ENCODE measurements at regions not wholly inside any gene's neighbourhood (a gene's known extent, or its start where the extent isn't known, plus 50 kb on each side); places are given as distances from the start of the nearest gene placed in this dataset.
A peak's percentile ranks its signal among the peaks of the same experiment; 100 is the strongest.

DNA sequence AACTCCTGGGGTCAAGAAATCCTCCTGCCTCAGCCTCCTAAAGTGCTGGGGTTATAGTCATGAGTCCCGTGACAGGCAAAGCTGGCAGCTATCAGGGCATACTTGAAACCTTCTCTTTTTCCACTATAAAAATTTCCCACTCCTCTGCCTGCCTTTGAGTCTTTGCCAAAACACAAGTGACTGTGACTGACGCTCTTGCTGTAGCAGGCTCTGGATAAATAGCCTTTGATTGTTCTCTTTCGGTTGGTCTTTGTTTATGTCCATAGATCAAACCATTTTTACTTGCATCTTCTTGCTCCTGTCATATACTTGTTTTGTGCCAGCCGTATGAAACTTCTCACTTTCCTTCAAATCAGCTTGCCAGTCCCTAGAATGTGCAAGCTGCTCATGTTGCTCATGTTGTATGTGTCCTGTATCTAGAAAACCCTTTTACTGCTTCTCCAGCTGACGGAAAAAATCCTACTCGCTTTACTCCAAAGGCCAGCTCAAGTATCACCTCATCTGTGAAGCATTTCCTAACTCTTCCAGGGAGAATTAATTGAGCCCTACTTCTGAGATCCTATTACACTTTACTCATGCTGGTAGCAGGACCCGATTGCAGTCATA is 73.1 kb downstream of the RESF1 start:
- TF ChIP-seq, protein P1, sequence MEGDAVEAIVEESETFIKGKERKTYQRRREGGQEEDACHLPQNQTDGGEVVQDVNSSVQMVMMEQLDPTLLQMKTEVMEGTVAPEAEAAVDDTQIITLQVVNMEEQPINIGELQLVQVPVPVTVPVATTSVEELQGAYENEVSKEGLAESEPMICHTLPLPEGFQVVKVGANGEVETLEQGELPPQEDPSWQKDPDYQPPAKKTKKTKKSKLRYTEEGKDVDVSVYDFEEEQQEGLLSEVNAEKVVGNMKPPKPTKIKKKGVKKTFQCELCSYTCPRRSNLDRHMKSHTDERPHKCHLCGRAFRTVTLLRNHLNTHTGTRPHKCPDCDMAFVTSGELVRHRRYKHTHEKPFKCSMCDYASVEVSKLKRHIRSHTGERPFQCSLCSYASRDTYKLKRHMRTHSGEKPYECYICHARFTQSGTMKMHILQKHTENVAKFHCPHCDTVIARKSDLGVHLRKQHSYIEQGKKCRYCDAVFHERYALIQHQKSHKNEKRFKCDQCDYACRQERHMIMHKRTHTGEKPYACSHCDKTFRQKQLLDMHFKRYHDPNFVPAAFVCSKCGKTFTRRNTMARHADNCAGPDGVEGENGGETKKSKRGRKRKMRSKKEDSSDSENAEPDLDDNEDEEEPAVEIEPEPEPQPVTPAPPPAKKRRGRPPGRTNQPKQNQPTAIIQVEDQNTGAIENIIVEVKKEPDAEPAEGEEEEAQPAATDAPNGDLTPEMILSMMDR (IDR thresholded peaks at IDR 0.05) = no peak
- ATAC-seq (ENCODE audit: low FRiP score) = no peak

GRCh38 chr12:32033406-32033805 is 73.2 kb upstream of the BICD1 start:
- ATAC-seq (ENCODE audit: low FRiP score) = no peak
- TF ChIP-seq, protein P1 (IDR thresholded peaks at IDR 0.05) = no peak

More for the DNA sequence above, 73.1 kb downstream of the RESF1 start:
- DNase-seq (ENCODE audit: low spot score) = no peak

GRCh38 chr12:32034045-32034444 is 72.6 kb upstream of the BICD1 start:
- TF ChIP-seq, protein P1 (IDR thresholded peaks at IDR 0.05) = no peak
- no peak for ATAC-seq (ENCODE audit: low FRiP score)
- DNase-seq (ENCODE audit: low spot score) = no peak

More at GRCh38 chr12:32033406-32033805, 73.2 kb upstream of the BICD1 start:
- no peak for DNase-seq (ENCODE audit: low spot score)

GRCh38 chr12:32036477-32037263 is 70.0 kb upstream of the BICD1 start:
- TF ChIP-seq, protein P1 (IDR thresholded peaks at IDR 0.05) = no peak
- DNase-seq (ENCODE audit: low spot score) = no peak
- ATAC-seq (ENCODE audit: low FRiP score) = no peak

DNA sequence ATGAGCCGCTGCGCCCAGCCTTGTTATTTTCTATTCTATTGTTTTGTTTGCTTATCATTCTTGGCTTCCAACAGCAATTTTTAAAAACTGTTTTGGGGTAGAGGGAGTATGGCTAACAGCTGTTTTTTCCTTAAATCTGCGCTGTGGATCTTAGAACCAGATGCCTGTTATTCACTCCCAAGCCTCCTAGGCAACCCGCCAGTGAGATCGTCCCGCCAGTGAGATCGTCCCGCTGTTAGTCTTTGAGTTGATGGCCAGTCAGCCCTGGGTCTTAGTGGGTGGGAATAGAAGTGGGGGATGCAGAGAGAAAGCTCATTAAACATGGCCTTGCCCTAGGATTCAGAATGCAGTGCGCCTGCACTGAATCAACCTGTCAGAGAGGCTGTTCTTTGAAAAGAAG is 67.3 kb upstream of the BICD1 start:
- peak; percentile 14 for ATAC-seq (ENCODE audit: low FRiP score)
- TF ChIP-seq, protein P1 (IDR thresholded peaks at IDR 0.05) = no peak
- no peak for DNase-seq (ENCODE audit: low spot score)

- no peak for DNase-seq (ENCODE audit: low spot score)
- no peak for ATAC-seq (ENCODE audit: low FRiP score)
- TF ChIP-seq, protein P1 (IDR thresholded peaks at IDR 0.05) = no peak
Measured at GRCh38 chr12:32039917-32040575, 66.6 kb upstream of the BICD1 start.
